CD4-positive, alpha-beta T cell (primary cell): ENCODE measurements at regions not wholly inside any gene's neighbourhood (a gene's known extent, or its start where the extent isn't known, plus 50 kb on each side); places are given as distances from the start of the nearest gene placed in this dataset.
"Not testable (repeated sequence)": the region's sequence is repeated elsewhere in the genome, so short reads cannot be mapped to it uniquely, and the experiment has no call there.

Experiments
- ATAC-seq: fragments of 200-7000 bp; cut with Tn5 transposase; one replicate; pipeline ENCODE4 v1.10.0; 2022; ENCODE audit warnings: mild to moderate bottlenecking; ENCODE audit not compliant: poor library complexity
- CTCF ChIA-PET: fragments of 350-600 bp; sonication (Branson Sonifier 250); formaldehyde crosslinking; loops from one replicate; lab custom pipeline; 2021; ENCODE audit warnings: antibody characterized with exemption, inconsistent platforms; lab: Charles Lee
- POLR2A ChIA-PET: fragments of 350-600 bp; sonication (Branson Sonifier 250); formaldehyde crosslinking; loops from one replicate; lab custom pipeline; 2021; ENCODE audit warnings: antibody characterized with exemption, inconsistent platforms; lab: Charles Lee
- DNase-seq, 14 experiments: peaks; one replicate each; pipeline ENCODE4 v3.0.0-alpha.2; 2013 to 2020; ENCODE audit warnings: mixed read lengths in 2 of 14
- H3K27ac ChIP-seq, 2 donors: one replicate each; pipeline versions ENCODE4 v1.5.1 to v1.7.0; 2013; ENCODE audit warnings: low read length in 2 of 2, low read depth in 1 of 2, mild to moderate bottlenecking in 1 of 2
- H3K27me3 ChIP-seq, 2 experiments: 1 replicate in 1 of 2; 2 replicates in 1 of 2; pipeline versions ENCODE4 v1.6.1 to v1.7.0; 2013; ENCODE audit warnings: low read length in 2 of 2, control low read depth in 1 of 2, mild to moderate bottlenecking in 1 of 2, moderate library complexity in 1 of 2; ENCODE audit not compliant: insufficient read depth in 2 of 2, control insufficient read depth in 1 of 2
- H3K36me3 ChIP-seq: one replicate; pipeline ENCODE4 v1.6.1; 2013; ENCODE audit warnings: low read length, control low read depth; ENCODE audit not compliant: insufficient read depth
- H3K4me1 ChIP-seq: one replicate; pipeline ENCODE4 v1.6.1; 2013; ENCODE audit warnings: low read length, control low read depth; ENCODE audit not compliant: insufficient read depth
- H3K4me3 ChIP-seq: one replicate; pipeline ENCODE4 v1.5.1; 2013; ENCODE audit warnings: mild to moderate bottlenecking, low read length, moderate library complexity
- H3K9me3 ChIP-seq, 2 experiments: 1 replicate in 1 of 2; 2 replicates in 1 of 2; pipeline versions ENCODE4 v1.6.1 to v1.7.0; 2013; ENCODE audit warnings: low read length in 2 of 2, mild to moderate bottlenecking in 2 of 2, control low read depth in 1 of 2, moderate library complexity in 1 of 2; ENCODE audit not compliant: control insufficient read depth in 1 of 2, insufficient read depth in 1 of 2
- H3K27ac Mint-ChIP-seq: one replicate; pipeline ENCODE4 v1.8.0; 2020; ENCODE audit warnings: mixed read lengths
- H3K27me3 Mint-ChIP-seq: one replicate; pipeline ENCODE4 v1.8.0; 2021; ENCODE audit warnings: mixed read lengths
- H3K36me3 Mint-ChIP-seq: one replicate; pipeline ENCODE4 v1.8.0; 2021; ENCODE audit warnings: low read depth, mixed read lengths
- H3K4me1 Mint-ChIP-seq: one replicate; pipeline ENCODE4 v1.8.0; 2021; ENCODE audit warnings: low read depth, mixed read lengths
- H3K4me3 Mint-ChIP-seq: one replicate; pipeline ENCODE4 v1.8.0; 2020; ENCODE audit warnings: mild to moderate bottlenecking, mixed read lengths
- H3K9me3 Mint-ChIP-seq: one replicate; pipeline ENCODE4 v1.8.0; 2020; ENCODE audit warnings: mixed read lengths
- CTCF ChIP-seq: fragments of 200-600 bp; IDR thresholded peaks from one replicate; pipeline ENCODE4 v1.8.0; 2022; ENCODE audit warnings: antibody characterized with exemption, mild to moderate bottlenecking
- intact Hi-C, 2 experiments: fragments of 100-400 bp; cut with DNase I in 1 of 2; cut with micrococcal nuclease in 1 of 2; formaldehyde crosslinking; loops; one replicate each; pipeline versions ENCODE4 v1.15.1 to v1.9.0; 2023 to 2025; cut with DNase I, micrococcal nuclease

DNA sequence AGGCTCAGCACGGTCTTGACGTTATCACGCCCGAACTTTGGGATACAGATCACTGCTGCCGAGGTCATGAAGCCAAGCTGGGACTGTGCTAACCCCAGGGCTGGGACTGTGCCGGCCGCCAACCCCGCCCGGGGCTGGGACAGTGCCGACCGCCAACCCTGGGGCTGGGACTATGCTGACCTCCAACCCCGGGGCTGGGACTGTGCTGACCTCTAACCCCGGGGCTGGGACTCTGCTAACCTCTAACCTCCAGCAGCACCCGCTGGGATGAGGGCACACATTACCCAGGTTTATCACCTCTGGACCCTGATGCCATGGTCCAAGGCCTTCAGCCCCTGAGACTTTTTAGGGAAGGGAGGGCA is 129.7 kb downstream of the IGLL1 start:
- TF ChIP-seq CTCF, result no peak
- no peak overlapping the region for H3K27ac ChIP-seq
- ChIA-PET CTCF (no interaction called here), POLR2A (no interaction called here)
- peaks cover 0 to 20% of the 10 kb centered on the region in 2 experiments for H3K9me3 ChIP-seq
- Mint-ChIP-seq H3K27ac (no peak overlapping the region), H3K9me3 (no peaks in the 10 kb centered on the region), H3K4me3 (no peak overlapping the region), H3K27me3 (peaks cover 13% of the 10 kb centered on the region), H3K4me1 (no peaks in the 10 kb centered on the region), H3K36me3 (no peaks in the 10 kb centered on the region)
- ATAC-seq, result no peak
- DNase-seq, result no peak
- intact Hi-C loops, result no loop called here
- H3K4me1 ChIP-seq, result no peaks in the 10 kb centered on the region
- no peak overlapping the region for H3K4me3 ChIP-seq
- no peaks in the 10 kb centered on the region for H3K36me3 ChIP-seq
- H3K27me3 ChIP-seq, result no peaks in the 10 kb centered on the region

GRCh38 chr22:23449748-23450433 is 130.2 kb downstream of the IGLL1 start:
- H3K36me3 Mint-ChIP-seq, DNase-seq, H3K4me1 ChIP-seq, H3K9me3 Mint-ChIP-seq, POLR2A ChIA-PET, H3K4me3 ChIP-seq, H3K27ac Mint-ChIP-seq, H3K27ac ChIP-seq, H3K36me3 ChIP-seq, H3K27me3 ChIP-seq, intact Hi-C loops, H3K4me3 Mint-ChIP-seq, CTCF ChIA-PET, ATAC-seq, H3K4me1 Mint-ChIP-seq, H3K27me3 Mint-ChIP-seq: not testable (repeated sequence)
- H3K9me3 ChIP-seq, result peaks cover 0 to 20% of the 10 kb centered on the region in 2 experiments

DNA sequence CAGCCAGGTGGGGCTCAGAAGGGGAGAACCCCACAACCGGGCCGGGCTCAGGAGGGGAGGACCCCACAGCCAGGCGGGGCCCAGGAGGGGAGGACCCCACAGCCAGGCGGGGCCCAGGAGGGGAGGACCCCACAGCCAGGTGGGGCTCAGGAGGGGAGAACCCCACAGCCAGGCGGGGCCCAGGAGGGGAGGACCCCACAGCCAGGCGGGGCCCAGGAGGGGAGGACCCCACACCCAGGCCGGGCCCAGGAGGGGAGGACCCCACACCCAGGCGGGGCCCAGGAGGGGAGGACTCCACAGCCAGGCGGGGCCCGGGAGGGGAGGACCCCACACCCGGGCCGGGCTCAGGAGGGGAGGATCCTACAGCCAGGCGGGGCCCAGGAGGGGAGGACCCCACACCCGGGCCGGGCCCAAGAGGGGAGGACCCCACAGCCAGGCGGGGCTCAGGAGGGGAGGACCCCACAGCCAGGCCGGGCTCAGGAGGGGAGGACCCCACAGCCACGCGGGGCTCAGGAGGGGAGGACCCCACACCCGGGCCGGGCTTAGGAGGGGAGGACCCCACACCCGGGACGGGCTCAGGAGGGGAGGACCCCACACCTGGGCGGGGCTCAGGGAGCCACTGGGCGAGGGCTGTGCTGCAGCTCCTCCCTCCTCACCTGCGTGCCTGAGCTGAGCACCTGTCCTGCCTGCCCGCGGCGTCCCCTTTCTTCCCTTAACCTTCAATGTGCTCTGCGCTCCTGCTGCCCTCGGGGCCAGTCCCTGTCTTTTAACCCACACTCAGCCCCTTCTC is 131.4 kb downstream of the IGLL1 start:
- H3K4me1 Mint-ChIP-seq, POLR2A ChIA-PET, H3K4me3 Mint-ChIP-seq, ATAC-seq, H3K36me3 Mint-ChIP-seq, intact Hi-C loops, DNase-seq, H3K27me3 ChIP-seq, H3K36me3 ChIP-seq, H3K9me3 Mint-ChIP-seq, H3K4me1 ChIP-seq, H3K27ac ChIP-seq, H3K4me3 ChIP-seq, H3K27ac Mint-ChIP-seq, H3K27me3 Mint-ChIP-seq, CTCF ChIA-PET: not testable (repeated sequence)
- H3K9me3 ChIP-seq, result peaks cover 0 to 20% of the 10 kb centered on the region in 2 experiments

GRCh38 chr22:23446796-23447350 is 133.2 kb downstream of the IGLL1 start:
- ATAC-seq, result no peak
- intact Hi-C loops, result no loop called here
- Histone ChIP-seq H3K9me3 (peaks cover 0 to 20% of the 10 kb centered on the region in 2 experiments), H3K4me1 (no peaks in the 10 kb centered on the region), H3K27ac (no peak overlapping the region), H3K27me3 (no peaks in the 10 kb centered on the region), H3K36me3 (no peaks in the 10 kb centered on the region), H3K4me3 (no peak overlapping the region)
- Mint-ChIP-seq H3K9me3 (no peaks in the 10 kb centered on the region), H3K4me1 (no peaks in the 10 kb centered on the region), H3K27me3 (peaks cover 5% of the 10 kb centered on the region), H3K27ac (no peak overlapping the region), H3K36me3 (no peaks in the 10 kb centered on the region), H3K4me3 (no peak overlapping the region)
- ChIA-PET CTCF (no interaction called here), POLR2A (no interaction called here)
- DNase-seq, result no peak
- no peak for TF ChIP-seq CTCF

- H3K9me3 Mint-ChIP-seq, ATAC-seq: not testable (repeated sequence)
Measured at GRCh38 chr22:23446194-23446593, 133.9 kb downstream of the IGLL1 start.

More at GRCh38 chr22:23446194-23446593, 133.9 kb downstream of the IGLL1 start:
- H3K27me3 ChIP-seq, CTCF ChIA-PET, H3K27ac Mint-ChIP-seq, DNase-seq, H3K27ac ChIP-seq, intact Hi-C loops, H3K36me3 Mint-ChIP-seq, H3K4me3 ChIP-seq, H3K4me1 ChIP-seq, POLR2A ChIA-PET, H3K4me3 Mint-ChIP-seq, H3K36me3 ChIP-seq, H3K27me3 Mint-ChIP-seq, H3K4me1 Mint-ChIP-seq: not testable (repeated sequence)
- peaks cover 0 to 20% of the 10 kb centered on the region in 2 experiments for H3K9me3 ChIP-seq
